ENCODE measurements at regions not wholly inside any gene's neighbourhood (a gene's known extent, or its start where the extent isn't known, plus 50 kb on each side); places are given as distances from the start of the nearest gene placed in this dataset.
A peak's percentile ranks its signal among the peaks of the same experiment; 100 is the strongest.

- no peak for DNase-seq (ENCODE audit: low spot score)
Measured at GRCh38 chr21:16644685-16645084, 868.2 kb upstream of the CXADR start.

DNA sequence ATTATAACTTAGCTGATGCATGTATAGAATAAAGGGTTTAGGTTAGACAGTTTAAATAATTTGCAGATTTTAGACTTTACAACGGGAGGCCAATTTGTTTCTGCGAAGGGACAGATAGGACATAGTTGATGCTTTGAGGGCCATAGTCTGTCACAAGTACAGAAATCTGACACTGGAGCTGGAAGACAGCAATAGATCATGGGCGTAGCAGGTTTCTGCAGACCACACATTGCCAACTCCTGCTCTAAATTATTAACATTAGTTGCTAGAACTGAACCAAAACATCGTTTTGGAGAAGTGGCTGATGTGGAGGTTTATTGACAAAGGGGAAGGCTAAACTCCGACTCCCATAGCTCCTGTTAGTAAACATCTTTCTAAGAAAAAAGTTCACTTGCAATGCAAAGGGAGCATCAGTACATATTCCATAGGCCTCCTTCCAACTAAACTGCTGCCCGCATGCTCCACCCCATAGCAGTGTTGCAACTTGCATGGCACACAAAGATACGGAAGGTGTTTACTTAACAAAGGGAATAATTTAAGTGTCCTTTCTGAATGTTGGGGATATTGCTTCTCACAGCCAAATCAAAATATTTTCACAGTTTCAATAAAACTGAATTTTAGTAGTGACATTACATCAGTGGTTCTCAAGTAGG, 862.0 kb upstream of the CXADR start:
- no peak for DNase-seq (ENCODE audit: low spot score)

DNA sequence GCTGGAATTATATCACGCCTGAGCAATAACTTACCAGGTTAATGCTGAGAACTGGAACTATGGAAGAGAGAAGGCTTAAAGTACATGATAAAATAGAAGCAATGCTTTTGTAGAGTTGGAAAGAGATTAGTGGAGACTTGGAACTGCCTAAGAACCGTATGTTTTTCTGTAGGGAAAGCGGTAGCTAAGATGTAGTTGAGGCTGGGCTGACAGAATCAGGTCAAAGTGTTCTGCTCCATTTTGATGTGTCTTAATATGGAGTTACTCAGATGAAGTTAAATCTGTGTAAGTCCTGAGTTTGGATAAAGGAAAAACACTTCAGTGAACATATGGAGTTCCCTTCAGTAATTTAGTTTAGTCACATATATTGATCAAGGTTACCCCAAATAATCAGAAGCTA, 860.9 kb upstream of the CXADR start:
- no peak for DNase-seq (ENCODE audit: low spot score)

GRCh38 chr21:16663436-16663835, 849.4 kb upstream of the CXADR start:
- no peak for DNase-seq (ENCODE audit: low spot score)

DNA sequence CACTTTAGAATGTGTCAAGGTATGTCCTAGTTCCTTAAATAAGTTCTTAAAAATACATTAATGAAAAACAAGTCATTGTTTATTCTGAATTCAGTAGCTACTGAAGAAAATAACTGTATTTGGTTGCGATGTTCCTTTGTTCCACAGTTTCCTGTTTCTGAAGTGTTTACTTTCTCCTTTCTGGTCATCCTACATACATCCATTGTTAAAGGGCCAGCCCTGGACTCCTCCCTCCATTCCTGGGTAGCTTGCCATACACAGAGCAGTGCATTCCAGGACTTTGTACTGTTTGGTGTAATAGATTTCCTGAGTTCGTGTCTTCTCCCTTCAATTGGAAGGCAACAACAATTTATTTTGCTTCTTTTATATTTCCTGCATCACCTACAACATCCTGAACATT, 845.4 kb upstream of the CXADR start:
- DNase-seq (ENCODE audit: low spot score): no peak

- no peak for DNase-seq (ENCODE audit: low spot score)
Measured at GRCh38 chr21:16674949-16675348, 837.9 kb upstream of the CXADR start.

- no peak for DNase-seq (ENCODE audit: low spot score)
Measured at GRCh38 chr21:16676391-16676790, 836.5 kb upstream of the CXADR start.

- DNase-seq (ENCODE audit: low spot score): no peak
Measured at GRCh38 chr21:16678429-16679160, 834.2 kb upstream of the CXADR start.

- DNase-seq (ENCODE audit: low spot score): no peak
Measured at GRCh38 chr21:16695074-16695473, 817.8 kb upstream of the CXADR start.

DNA sequence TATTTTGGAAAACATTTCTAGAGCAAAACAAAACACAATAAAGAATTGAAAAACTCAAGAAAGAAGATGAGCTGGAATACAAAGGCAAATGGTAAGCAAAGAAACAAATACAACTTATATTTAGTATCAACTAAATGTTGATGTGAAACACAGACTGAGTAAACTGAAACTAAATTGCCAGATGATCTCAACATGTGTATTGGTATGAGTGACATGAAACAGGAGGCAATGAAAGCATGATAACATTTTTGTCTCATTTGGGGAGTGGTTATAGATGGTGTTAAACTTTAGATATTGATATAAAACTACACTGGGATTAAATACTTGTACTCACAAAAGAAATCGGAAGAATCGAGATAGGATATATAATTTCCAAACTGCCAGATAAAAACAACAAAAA, 805.6 kb upstream of the CXADR start:
- DNase-seq (ENCODE audit: low spot score): no peak

DNA sequence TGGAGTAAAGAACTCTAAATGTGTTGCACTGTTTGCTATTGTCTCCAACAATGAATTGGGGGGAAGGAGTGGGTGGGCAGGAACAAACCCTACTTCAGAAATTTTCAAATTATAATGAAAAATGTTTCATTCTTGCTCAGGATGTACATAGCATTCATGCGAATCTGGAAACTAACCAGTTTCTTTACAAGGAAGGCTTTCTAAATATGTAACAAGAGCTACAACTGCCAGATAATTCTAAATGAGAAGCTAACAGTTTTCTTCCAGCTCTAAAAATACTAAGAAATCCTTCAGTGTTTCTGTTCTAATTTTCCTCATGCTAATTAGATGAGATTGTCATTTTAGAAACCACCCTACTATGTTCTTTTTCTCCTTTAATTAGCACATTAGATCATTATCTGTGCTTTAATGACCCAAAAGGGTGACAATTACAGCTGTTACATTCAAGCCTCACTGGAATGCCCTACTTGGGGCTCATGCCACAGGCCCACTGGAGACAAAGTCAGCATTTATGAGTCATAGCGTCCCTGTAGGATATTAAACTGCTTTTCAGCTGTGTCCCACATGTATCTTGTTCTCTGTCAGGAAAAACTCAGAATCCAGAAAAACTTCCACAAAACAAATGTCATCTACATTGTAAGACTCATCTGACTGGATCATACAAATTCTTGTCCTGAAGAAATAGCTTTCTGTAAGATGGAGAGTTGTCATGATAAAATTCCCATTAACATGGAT, 804.6 kb upstream of the CXADR start:
- no peak for DNase-seq (ENCODE audit: low spot score)

GRCh38 chr21:16709866-16710550, 802.8 kb upstream of the CXADR start:
- no peak for DNase-seq (ENCODE audit: low spot score)

GRCh38 chr21:16711757-16712156, 801.1 kb upstream of the CXADR start:
- no peak for DNase-seq (ENCODE audit: low spot score)

DNA sequence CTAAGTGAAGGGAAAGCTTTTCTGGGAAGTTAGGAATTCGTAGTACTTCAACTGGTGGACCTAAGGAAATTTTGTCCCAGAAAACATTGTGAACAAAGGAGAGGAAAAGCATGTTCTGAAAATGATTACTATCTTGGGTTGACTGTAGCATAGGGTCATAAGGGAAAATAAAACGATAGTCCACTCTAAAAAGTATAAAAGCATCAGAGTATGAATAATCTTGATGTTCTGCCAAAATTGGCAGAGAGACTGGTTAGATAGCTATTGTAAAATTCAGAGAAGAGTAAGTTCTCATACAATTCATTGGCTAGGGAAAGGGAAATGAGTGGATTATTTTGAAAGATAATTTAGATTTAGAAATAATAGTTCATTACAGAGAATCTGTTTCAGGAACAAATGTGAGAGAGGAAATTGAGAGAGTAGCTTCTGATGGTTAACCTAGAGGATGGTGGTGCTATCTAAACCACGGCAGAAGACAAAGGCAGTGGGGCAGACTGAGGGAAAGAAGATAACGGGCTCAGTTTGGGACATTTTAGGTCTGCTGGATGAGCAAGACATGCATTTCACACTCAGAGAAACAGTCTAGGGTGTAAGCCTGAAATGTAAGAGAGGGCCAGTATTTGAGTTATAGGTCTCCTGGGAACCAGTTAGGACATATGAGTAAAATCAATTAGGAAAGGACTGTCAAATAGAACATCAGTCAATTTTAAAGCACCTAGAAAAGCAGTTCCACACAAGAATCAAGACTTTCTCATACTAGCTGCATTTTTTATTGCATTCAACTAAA, 799.3 kb upstream of the CXADR start:
- DNase-seq (ENCODE audit: low spot score): no peak

DNA sequence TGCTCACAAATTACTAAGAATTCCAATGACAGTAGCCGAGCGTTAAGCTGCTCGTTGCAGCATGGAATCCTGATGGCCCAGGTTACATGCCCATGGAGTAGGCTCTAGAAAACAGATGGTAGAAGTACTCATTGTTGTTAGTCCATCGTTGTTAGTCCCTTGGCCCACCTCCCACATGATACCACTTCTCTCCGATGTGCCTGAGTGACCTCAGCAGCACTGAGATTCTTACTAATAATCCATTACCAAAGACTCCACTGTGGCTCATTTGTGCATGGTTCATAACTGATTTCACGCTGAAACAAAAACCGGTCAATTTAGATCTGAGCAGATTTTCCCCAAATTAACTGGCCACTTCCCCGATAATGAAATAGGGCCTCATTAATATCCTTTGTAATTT, 772.3 kb upstream of the CXADR start:
- no peak for DNase-seq (ENCODE audit: low spot score)

- peak; percentile 26 for DNase-seq (ENCODE audit: low spot score)
Measured at GRCh38 chr21:16741141-16741665, 771.6 kb upstream of the CXADR start.

DNA sequence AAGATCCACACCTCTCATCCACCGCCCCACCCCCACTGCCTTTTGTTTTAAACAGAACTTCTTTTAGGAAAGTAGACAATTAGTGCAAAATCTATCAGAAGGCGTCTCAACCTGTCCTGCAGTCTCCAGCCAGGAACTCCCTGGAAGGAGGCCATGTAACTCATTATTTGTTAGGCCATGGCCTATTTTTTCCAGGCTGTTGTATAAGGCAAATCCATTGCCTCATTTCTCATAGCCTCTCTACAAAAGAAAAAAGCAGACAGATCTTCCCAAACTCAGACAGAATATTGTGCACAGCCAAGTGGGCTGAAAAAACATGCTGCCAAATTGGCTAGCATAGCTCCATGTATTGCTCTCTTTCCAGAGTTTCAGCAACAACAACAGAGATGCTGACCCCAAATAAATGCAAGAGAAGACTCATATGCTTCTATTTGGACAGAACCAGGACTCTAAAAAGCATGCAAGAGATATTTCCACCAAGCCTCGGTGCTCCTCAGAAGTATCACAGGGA, 770.7 kb upstream of the CXADR start:
- DNase-seq (ENCODE audit: low spot score): peak; percentile 89

GRCh38 chr21:16742741-16743140, 770.1 kb upstream of the CXADR start:
- DNase-seq (ENCODE audit: low spot score): peak; percentile 19

- DNase-seq (ENCODE audit: low spot score): no peak
Measured at GRCh38 chr21:16743317-16743716, 769.5 kb upstream of the CXADR start.

DNA sequence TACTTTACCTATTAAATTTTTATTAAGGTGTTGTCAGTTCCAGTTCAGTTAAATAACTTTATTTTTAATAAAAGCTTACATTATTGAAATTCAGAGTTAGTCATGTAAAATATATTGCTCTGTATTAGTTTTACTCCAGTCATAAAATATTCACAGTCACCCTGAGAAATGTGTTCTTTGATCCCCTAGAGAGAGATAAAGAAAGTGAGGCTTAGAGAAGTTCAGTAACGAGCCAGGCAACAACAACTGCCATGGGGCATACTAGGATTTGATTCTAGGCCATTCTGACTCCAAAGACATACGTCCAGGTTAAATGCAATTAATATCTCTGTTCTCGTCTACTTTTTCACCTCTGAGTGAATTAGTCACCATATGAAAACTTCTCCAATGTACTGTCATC, 761.9 kb upstream of the CXADR start:
- DNase-seq (ENCODE audit: low spot score): no peak

Data from cerebellar cortex (tissue), 1 donor.